GM19468 (cell line): ENCODE measurements at regions not wholly inside any gene's neighbourhood (a gene's known extent, or its start where the extent isn't known, plus 50 kb on each side); places are given as distances from the start of the nearest gene placed in this dataset.

Experiments
- ATAC-seq: cut with Tn5 transposase; IDR thresholded peaks from one replicate; pipeline ENCODE4 v1.9.1; 2021; ENCODE audit warnings: mild to moderate bottlenecking, moderate library complexity, moderate number of reproducible peaks; ENCODE audit not compliant: unreplicated experiment; ENCODE audit errors: extremely low read depth

- no peak for ATAC-seq
Observed at GRCh38 chr20:6831461-6831860, 64.0 kb downstream of the BMP2 start.

- no peak for ATAC-seq
Observed at GRCh38 chr20:6832811-6833210, 65.3 kb downstream of the BMP2 start.

- no peak for ATAC-seq
Observed at GRCh38 chr20:6835609-6836008, 68.1 kb downstream of the BMP2 start.

GRCh38 chr20:6836821-6837374, 69.4 kb downstream of the BMP2 start:
- no peak for ATAC-seq

- ATAC-seq: no peak
Observed at GRCh38 chr20:6837730-6838129, 70.2 kb downstream of the BMP2 start.

GRCh38 chr20:6838181-6838826, 70.8 kb downstream of the BMP2 start:
- no peak for ATAC-seq

GRCh38 chr20:6841128-6841527, 73.6 kb downstream of the BMP2 start:
- no peak for ATAC-seq

GRCh38 chr20:6845141-6845540, 77.7 kb downstream of the BMP2 start:
- no peak for ATAC-seq

- no peak for ATAC-seq
Observed at GRCh38 chr20:6848041-6848440, 80.6 kb downstream of the BMP2 start.

- no peak for ATAC-seq
Observed at GRCh38 chr20:6848992-6849391, 81.5 kb downstream of the BMP2 start.

GRCh38 chr20:6851136-6851535, 83.7 kb downstream of the BMP2 start:
- no peak for ATAC-seq

GRCh38 chr20:6852478-6852877, 85.0 kb downstream of the BMP2 start:
- no peak for ATAC-seq

- ATAC-seq: no peak
Observed at GRCh38 chr20:6855104-6855503, 87.6 kb downstream of the BMP2 start.

GRCh38 chr20:6855796-6856195, 88.3 kb downstream of the BMP2 start:
- ATAC-seq: no peak

- ATAC-seq: no peak
Observed at GRCh38 chr20:6857927-6858326, 90.4 kb downstream of the BMP2 start.

GRCh38 chr20:6863355-6863754, 95.9 kb downstream of the BMP2 start:
- ATAC-seq: no peak

- no peak for ATAC-seq
Observed at GRCh38 chr20:6863798-6864201, 96.3 kb downstream of the BMP2 start.

- ATAC-seq: no peak
Observed at GRCh38 chr20:6864740-6865139, 97.3 kb downstream of the BMP2 start.

GRCh38 chr20:6866741-6867140, 99.3 kb downstream of the BMP2 start:
- ATAC-seq: no peak

GRCh38 chr20:6868861-6869260, 101.4 kb downstream of the BMP2 start:
- no peak for ATAC-seq

- no peak for ATAC-seq
Observed at GRCh38 chr20:6870559-6870958, 103.1 kb downstream of the BMP2 start.

- ATAC-seq: no peak
Observed at GRCh38 chr20:6877633-6878032, 110.1 kb downstream of the BMP2 start.
